Peyer's patch (tissue), 4 donors: ENCODE measurements at regions not wholly inside any gene's neighbourhood (a gene's known extent, or its start where the extent isn't known, plus 50 kb on each side); places are given as distances from the start of the nearest gene placed in this dataset.
"Not testable (repeated sequence)": the region's sequence is repeated elsewhere in the genome, so short reads cannot be mapped to it uniquely, and the experiment has no call there.

ENCODE experiments used
- DNase-seq, 3 donors: peaks; one replicate each; pipeline ENCODE4 v3.0.0-alpha.2; 2017 to 2019
- H3K27ac ChIP-seq, 4 donors: fragments of 200-600 bp; sonication (generic); one replicate each; pipeline ENCODE4 v1.5.1; 2016 to 2019
- H3K27me3 ChIP-seq, 2 donors: fragments of 200-600 bp; sonication (generic); one replicate each; pipeline ENCODE4 v1.5.1; 2019
- H3K36me3 ChIP-seq, 3 donors: fragments of 200-600 bp; sonication (generic); one replicate each; pipeline ENCODE4 v1.5.1; 2016 to 2019
- H3K4me1 ChIP-seq, 4 donors: fragments of 200-600 bp; sonication (generic); one replicate each; pipeline ENCODE4 v1.5.1; 2016 to 2019
- H3K4me3 ChIP-seq, 4 donors: fragments of 200-600 bp; sonication (generic); 1 replicate in 3 of 4; 2 replicates in 1 of 4; pipeline ENCODE4 v1.5.1; 2016 to 2019; ENCODE audit warnings: mild to moderate bottlenecking in 1 of 4
- H3K9me3 ChIP-seq, 4 donors: fragments of 200-600 bp; sonication (generic); one replicate each; pipeline ENCODE4 v1.5.1; 2016 to 2019; ENCODE audit warnings: mild to moderate bottlenecking in 1 of 4
- CTCF ChIP-seq, 6 experiments: fragments of 450-650 bp in 4 of 6; fragments of 200-600 bp in 2 of 6; sonication (generic) in 1 of 6; IDR thresholded peaks; one replicate each; pipeline ENCODE4 v1.5.1; 2017 to 2019; ENCODE audit warnings: antibody characterized with exemption in 6 of 6, mild to moderate bottlenecking in 3 of 6, moderate library complexity in 1 of 6
- POLR2A ChIP-seq, 2 donors: fragments of 450-650 bp; IDR thresholded peaks; one replicate each; pipeline ENCODE4 v1.5.1; 2017; ENCODE audit warnings: antibody characterized with exemption in 2 of 2, mild to moderate bottlenecking in 2 of 2, moderate library complexity in 2 of 2

- Histone ChIP-seq H3K27ac (no peak overlapping the region), H3K36me3 (no peaks in the 10 kb centered on the region), H3K4me3 (no peak overlapping the region), H3K9me3 (no peaks in the 10 kb centered on the region), H3K27me3 (no peaks in the 10 kb centered on the region), H3K4me1 (no peaks in the 10 kb centered on the region)
- peak in 1 of 3 donors; percentile 2 for DNase-seq
- TF ChIP-seq CTCF (IDR thresholded peaks at IDR 0.05) (no peak), POLR2A (IDR thresholded peaks at IDR 0.05) (no peak)
These were observed 191.6 kb downstream of the CDRT15L2 start for GRCh38 chr17:20771104-20771503.

DNA sequence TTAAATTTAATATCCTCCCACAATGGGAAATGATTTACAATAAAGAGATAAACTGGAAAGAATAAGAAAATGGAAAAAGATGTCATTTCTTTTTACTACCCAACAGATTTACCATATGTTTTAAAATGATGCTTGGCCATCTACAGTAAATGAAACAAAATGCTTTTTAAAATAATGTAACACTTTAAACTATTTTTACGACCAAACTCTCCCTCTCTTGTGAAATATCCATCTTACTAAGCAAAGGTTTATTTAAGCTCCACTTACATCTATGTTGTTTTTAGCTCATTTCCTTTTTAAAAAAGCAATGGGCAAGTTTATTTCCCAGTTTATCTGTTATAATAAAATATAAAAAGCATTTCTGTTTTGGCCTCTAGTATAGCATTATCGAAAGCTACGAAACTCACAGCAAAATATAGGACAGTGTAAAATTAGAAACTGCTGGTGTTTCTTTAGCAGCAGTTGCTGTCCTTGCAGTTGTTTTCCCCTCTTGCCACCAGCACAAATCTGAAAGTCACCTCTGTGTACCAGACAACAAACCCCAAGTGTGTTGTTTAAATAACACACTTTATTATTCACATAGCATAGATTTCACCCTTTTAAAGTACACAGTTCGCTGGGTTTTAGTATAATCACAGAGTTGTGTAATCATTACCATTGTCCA lies 195.1 kb downstream of the CDRT15L2 start:
- Histone ChIP-seq H3K4me1 (no peaks in the 10 kb centered on the region), H3K27me3 (no peaks in the 10 kb centered on the region), H3K27ac (no peak overlapping the region), H3K36me3 (no peaks in the 10 kb centered on the region), H3K4me3 (no peak overlapping the region), H3K9me3 (no peaks in the 10 kb centered on the region)
- TF ChIP-seq CTCF (IDR thresholded peaks at IDR 0.05) (no peak), POLR2A (IDR thresholded peaks at IDR 0.05) (no peak)
- DNase-seq: no peak

GRCh38 chr17:20775331-20775730 lies 195.8 kb downstream of the CDRT15L2 start:
- no peak for DNase-seq
- H3K27ac ChIP-seq: no peak overlapping the region
- H3K4me3 ChIP-seq: no peak overlapping the region
- TF ChIP-seq POLR2A (IDR thresholded peaks at IDR 0.05): no peak
- no peak for TF ChIP-seq CTCF (IDR thresholded peaks at IDR 0.05)
- H3K9me3 ChIP-seq: no peaks in the 10 kb centered on the region
- no peaks in the 10 kb centered on the region for H3K4me1 ChIP-seq
- no peaks in the 10 kb centered on the region for H3K27me3 ChIP-seq
- no peaks in the 10 kb centered on the region for H3K36me3 ChIP-seq

- Histone ChIP-seq H3K27ac (no peak overlapping the region), H3K4me1 (no peaks in the 10 kb centered on the region), H3K27me3 (no peaks in the 10 kb centered on the region), H3K36me3 (no peaks in the 10 kb centered on the region), H3K9me3 (no peaks in the 10 kb centered on the region), H3K4me3 (no peak overlapping the region)
- DNase-seq: no peak
- TF ChIP-seq POLR2A (IDR thresholded peaks at IDR 0.05): no peak
These were observed 200.0 kb downstream of the CDRT15L2 start for GRCh38 chr17:20779521-20779920.

DNA sequence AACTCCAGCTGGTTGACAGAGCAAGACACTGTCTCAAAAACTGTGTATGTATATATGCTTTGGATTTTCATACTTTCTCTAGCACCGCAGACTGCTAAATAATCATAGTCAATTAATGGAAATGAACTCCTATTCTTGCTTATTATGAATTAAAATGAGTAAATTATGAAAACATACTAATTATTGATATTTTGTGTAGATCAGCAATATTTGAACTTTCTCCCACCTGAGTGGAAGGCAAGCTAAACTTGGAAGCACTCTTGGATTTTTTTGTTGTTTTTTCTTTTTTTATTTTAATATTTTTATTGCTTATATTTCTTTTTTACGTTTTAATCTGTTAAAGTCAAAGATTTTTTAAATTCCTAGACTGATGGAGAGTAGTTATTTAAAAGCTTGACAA lies 201.7 kb downstream of the CDRT15L2 start:
- H3K9me3 ChIP-seq: no peaks in the 10 kb centered on the region
- H3K4me1 ChIP-seq: no peaks in the 10 kb centered on the region
- H3K36me3 ChIP-seq: no peaks in the 10 kb centered on the region
- DNase-seq: no peak
- TF ChIP-seq POLR2A (IDR thresholded peaks at IDR 0.05): no peak
- TF ChIP-seq CTCF (IDR thresholded peaks at IDR 0.05): no peak
- no peaks in the 10 kb centered on the region for H3K27me3 ChIP-seq
- H3K27ac ChIP-seq: no peak overlapping the region
- no peak overlapping the region for H3K4me3 ChIP-seq

- H3K4me1 ChIP-seq, H3K27ac ChIP-seq, H3K27me3 ChIP-seq, H3K9me3 ChIP-seq, H3K4me3 ChIP-seq, H3K36me3 ChIP-seq, DNase-seq: not testable (repeated sequence)
These were observed 202.3 kb downstream of the CDRT15L2 start for GRCh38 chr17:20781869-20782268.

DNA sequence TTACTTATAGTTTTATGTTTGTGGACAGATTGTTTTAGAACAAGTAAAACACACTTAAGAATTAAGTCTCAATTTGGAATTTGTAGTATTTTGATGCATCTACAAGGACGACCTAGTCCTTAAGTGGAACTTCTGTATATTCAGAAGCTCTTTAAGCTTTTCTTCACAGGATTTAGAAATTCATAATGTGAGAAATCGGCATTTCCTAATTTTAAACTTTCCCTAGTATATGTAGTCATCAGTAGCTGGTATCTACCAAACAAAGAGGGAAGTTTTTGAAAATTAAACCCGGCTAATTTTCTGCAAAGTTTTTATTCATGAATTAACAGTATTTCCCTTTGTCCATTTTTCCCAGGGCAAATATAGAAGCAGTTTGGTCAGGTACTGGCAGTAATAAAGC lies 203.6 kb downstream of the CDRT15L2 start:
- DNase-seq: no peak
- Histone ChIP-seq H3K4me1 (no peaks in the 10 kb centered on the region), H3K4me3 (no peak overlapping the region), H3K9me3 (no peaks in the 10 kb centered on the region), H3K27ac (no peak overlapping the region), H3K27me3 (no peaks in the 10 kb centered on the region), H3K36me3 (no peaks in the 10 kb centered on the region)
- TF ChIP-seq POLR2A (IDR thresholded peaks at IDR 0.05): no peak
- no peak for TF ChIP-seq CTCF (IDR thresholded peaks at IDR 0.05)
